Sigmoid colon (tissue), 6 donors: ENCODE measurements at regions not wholly inside any gene's neighbourhood (a gene's known extent, or its start where the extent isn't known, plus 50 kb on each side); places are given as distances from the start of the nearest gene placed in this dataset.
"Not testable (repeated sequence)": the region's sequence is repeated elsewhere in the genome, so short reads cannot be mapped to it uniquely, and the experiment has no call there.

Source experiments
- DNase-seq: peaks from one replicate; pipeline ENCODE4 v3.0.0-alpha.2; 2019
- H3K27ac ChIP-seq, 4 donors: fragments of 200-600 bp; sonication (generic); one replicate each; pipeline ENCODE4 v1.5.1; 2016 to 2019; ENCODE audit warnings: mild to moderate bottlenecking in 1 of 4
- H3K27me3 ChIP-seq, 3 donors: fragments of 200-600 bp; sonication (generic); one replicate each; pipeline ENCODE4 v1.5.1; 2019; ENCODE audit warnings: mild to moderate bottlenecking in 1 of 3
- H3K36me3 ChIP-seq, 4 donors: fragments of 200-600 bp; sonication (generic); one replicate each; pipeline ENCODE4 v1.5.1; 2016 to 2019
- H3K4me1 ChIP-seq, 4 donors: fragments of 200-600 bp; sonication (generic); one replicate each; pipeline ENCODE4 v1.5.1; 2017 to 2019
- H3K4me3 ChIP-seq, 4 donors: fragments of 200-600 bp; sonication (generic); one replicate each; pipeline ENCODE4 v1.5.1; 2017 to 2019; ENCODE audit warnings: mild to moderate bottlenecking in 2 of 4, moderate library complexity in 1 of 4
- H3K9me3 ChIP-seq, 4 donors: fragments of 200-600 bp in 3 of 4; sonication (generic) in 3 of 4; one replicate each; pipeline versions ENCODE4 v1.5.1 to v1.6.1; 2013 to 2019
- CTCF ChIP-seq, 4 experiments: fragments of 450-650 bp in 3 of 4; fragments of 200-600 bp in 1 of 4; IDR thresholded peaks; one replicate each; pipeline ENCODE4 v1.5.1; 2016 to 2019; ENCODE audit warnings: antibody characterized with exemption in 4 of 4, mild to moderate bottlenecking in 3 of 4, moderate library complexity in 2 of 4
- EP300 ChIP-seq, 4 donors: sonication (generic); formaldehyde crosslinking; IDR thresholded peaks; one replicate each; pipeline ENCODE4 v1.6.1; 2017; ENCODE audit warnings: antibody characterized with exemption in 4 of 4
- POLR2A ChIP-seq, 2 donors: fragments of 450-650 bp; IDR thresholded peaks; one replicate each; pipeline ENCODE4 v1.6.1; 2016; ENCODE audit warnings: antibody characterized with exemption in 2 of 2, mild to moderate bottlenecking in 2 of 2, moderate library complexity in 2 of 2
- POLR2AphosphoS5 ChIP-seq, 4 donors: sonication (generic); formaldehyde crosslinking; IDR thresholded peaks; one replicate each; pipeline ENCODE4 v1.6.1; 2017; ENCODE audit warnings: antibody characterized with exemption in 4 of 4
- WGBS, 2 donors: extraction: QIAGEN DNeasy Blood & Tissue Kit; methylation state at CpG; one replicate each; pipeline ENCODE4 v1.1.7; 2013; 5-methylcytosine and 5-hydroxymethylcytosine counted together
- intact Hi-C: fragments of 100-400 bp; cut with DNase I; formaldehyde crosslinking; loops from one replicate; pipeline ENCODE4 v1.15.1; 2023
- donor health status: healthy with polysubstance abuse.
- donor health status: healthy.

GRCh38 chr11:23932485-23932898 is 564.4 kb upstream of the LUZP2 start:
- Histone ChIP-seq H3K4me1 (no peaks in the 10 kb centered on the region), H3K36me3 (no peaks in the 10 kb centered on the region), H3K27me3 (no peaks in the 10 kb centered on the region), H3K9me3 (no peaks in the 10 kb centered on the region), H3K27ac (no peak overlapping the region), H3K4me3 (no peak overlapping the region)
- intact Hi-C loops, result no loop called here
- DNase-seq, result no peak
- TF ChIP-seq POLR2AphosphoS5 (IDR thresholded peaks at IDR 0.05) (no peak), POLR2A (IDR thresholded peaks at IDR 0.05) (no peak), CTCF (IDR thresholded peaks at IDR 0.05) (no peak)

GRCh38 chr11:23933721-23934120 is 563.1 kb upstream of the LUZP2 start:
- Histone ChIP-seq H3K4me3 (no peak overlapping the region), H3K27me3 (no peaks in the 10 kb centered on the region), H3K9me3 (no peaks in the 10 kb centered on the region), H3K36me3 (no peaks in the 10 kb centered on the region), H3K4me1 (no peaks in the 10 kb centered on the region), H3K27ac (no peak overlapping the region)
- no peak for DNase-seq
- intact Hi-C loops, result no loop called here
- WGBS, 2 donors, result 48 to 76% methylated on average over 9 of the region's 9 CpGs
- TF ChIP-seq POLR2A (IDR thresholded peaks at IDR 0.05), result no peak
- TF ChIP-seq CTCF (IDR thresholded peaks at IDR 0.05), result no peak
- no peak for TF ChIP-seq POLR2AphosphoS5 (IDR thresholded peaks at IDR 0.05)
- no peak for TF ChIP-seq EP300 (IDR thresholded peaks at IDR 0.05)

GRCh38 chr11:23934671-23935270 is 562.1 kb upstream of the LUZP2 start:
- H3K27ac ChIP-seq, H3K9me3 ChIP-seq, H3K4me3 ChIP-seq, H3K4me1 ChIP-seq, intact Hi-C loops, H3K36me3 ChIP-seq, H3K27me3 ChIP-seq, DNase-seq: not testable (repeated sequence)
- 94 to 96% methylated on average over 27 of the region's 27 CpGs for WGBS, 2 donors

- H3K4me1 ChIP-seq, result peaks cover 0 to 14% (median 0%) of the 10 kb centered on the region in 4 donors
- intact Hi-C loops, H3K9me3 ChIP-seq, H3K4me3 ChIP-seq, DNase-seq, H3K27ac ChIP-seq, H3K36me3 ChIP-seq, H3K27me3 ChIP-seq: not testable (repeated sequence)
- 88 to 94% methylated on average over 31 of the region's 31 CpGs for WGBS, 2 donors
Observed at GRCh38 chr11:23942117-23942815, 554.6 kb upstream of the LUZP2 start.

- Histone ChIP-seq H3K36me3 (no peaks in the 10 kb centered on the region), H3K4me1 (peaks cover 0 to 14% (median 0%) of the 10 kb centered on the region in 4 donors), H3K27ac (no peak overlapping the region), H3K9me3 (peaks cover 0 to 3% (median 0%) of the 10 kb centered on the region in 4 donors), H3K27me3 (no peaks in the 10 kb centered on the region), H3K4me3 (no peak overlapping the region)
- WGBS, 2 donors, result 70 to 82% methylated on average over 2 of the region's 2 CpGs
- intact Hi-C loops, result no loop called here
- DNase-seq, result no peak
- no peak for TF ChIP-seq EP300 (IDR thresholded peaks at IDR 0.05)
- no peak for TF ChIP-seq POLR2A (IDR thresholded peaks at IDR 0.05)
- no peak for TF ChIP-seq CTCF (IDR thresholded peaks at IDR 0.05)
- TF ChIP-seq POLR2AphosphoS5 (IDR thresholded peaks at IDR 0.05), result no peak
Observed at GRCh38 chr11:23944923-23945322, 551.9 kb upstream of the LUZP2 start.

- intact Hi-C loops, result no loop called here
- H3K9me3 ChIP-seq, result no peaks in the 10 kb centered on the region
- TF ChIP-seq CTCF (IDR thresholded peaks at IDR 0.05) (no peak), POLR2AphosphoS5 (IDR thresholded peaks at IDR 0.05) (no peak), EP300 (IDR thresholded peaks at IDR 0.05) (no peak), POLR2A (IDR thresholded peaks at IDR 0.05) (no peak)
- H3K4me3 ChIP-seq, result no peak overlapping the region
- no peaks in the 10 kb centered on the region for H3K36me3 ChIP-seq
- no peaks in the 10 kb centered on the region for H3K27me3 ChIP-seq
- no peak overlapping the region for H3K27ac ChIP-seq
- H3K4me1 ChIP-seq, result peaks cover 0 to 14% (median 0%) of the 10 kb centered on the region in 4 donors
- DNase-seq, result no peak
Observed at GRCh38 chr11:23947883-23948282, 549.0 kb upstream of the LUZP2 start.
